ENCODE measurements at regions not wholly inside any gene's neighbourhood (a gene's known extent, or its start where the extent isn't known, plus 50 kb on each side); places are given as distances from the start of the nearest gene placed in this dataset.

- TF ChIP-seq POLR2A (IDR thresholded peaks at IDR 0.05; ENCODE audit: low read length) (no peak), GATA1 (IDR thresholded peaks at IDR 0.05; ENCODE audit: low read depth, low read length) (no peak)
Measured at GRCh38 chr5:15421381-15421780, 78.6 kb upstream of the FBXL7 start.
